Upper lobe of right lung (tissue), 1 donor: ENCODE measurements at regions not wholly inside any gene's neighbourhood (a gene's known extent, or its start where the extent isn't known, plus 50 kb on each side); places are given as distances from the start of the nearest gene placed in this dataset.

Experiments used
- ATAC-seq: fragments of 200-7000 bp; cut with Tn5 transposase; one replicate; pipeline ENCODE4 v1.9.1; 2020; ENCODE audit warnings: mild to moderate bottlenecking, moderate library complexity
- DNase-seq: peaks from one replicate; pipeline ENCODE4 v3.0.0-alpha.2; 2020
- H3K27ac ChIP-seq: fragments of 200-600 bp; one replicate; pipeline ENCODE4 v1.8.0; 2022
- H3K27me3 ChIP-seq: fragments of 200-600 bp; one replicate; pipeline ENCODE4 v1.8.0; 2022; ENCODE audit warnings: mild to moderate bottlenecking
- H3K36me3 ChIP-seq: fragments of 200-600 bp; one replicate; pipeline ENCODE4 v1.8.0; 2022
- H3K4me1 ChIP-seq: fragments of 200-600 bp; one replicate; pipeline ENCODE4 v1.8.0; 2022
- H3K4me3 ChIP-seq: fragments of 200-600 bp; one replicate; pipeline ENCODE4 v1.8.0; 2022; ENCODE audit warnings: mild to moderate bottlenecking
- H3K9me3 ChIP-seq: fragments of 200-600 bp; one replicate; pipeline ENCODE4 v1.8.0; 2022
- intact Hi-C: fragments of 100-400 bp; cut with DNase I; formaldehyde crosslinking; loops from one replicate; pipeline ENCODE4 v1.11.0; 2022
- TF ChIP-seq, protein P1 (sequence below): fragments of 200-600 bp; IDR thresholded peaks from one replicate; pipeline ENCODE4 v1.8.0; 2022; ENCODE audit warnings: antibody characterized with exemption
- donor health status: DM: no; HTN: yes; CAD: no; lungs with severe emphysema.

DNA sequence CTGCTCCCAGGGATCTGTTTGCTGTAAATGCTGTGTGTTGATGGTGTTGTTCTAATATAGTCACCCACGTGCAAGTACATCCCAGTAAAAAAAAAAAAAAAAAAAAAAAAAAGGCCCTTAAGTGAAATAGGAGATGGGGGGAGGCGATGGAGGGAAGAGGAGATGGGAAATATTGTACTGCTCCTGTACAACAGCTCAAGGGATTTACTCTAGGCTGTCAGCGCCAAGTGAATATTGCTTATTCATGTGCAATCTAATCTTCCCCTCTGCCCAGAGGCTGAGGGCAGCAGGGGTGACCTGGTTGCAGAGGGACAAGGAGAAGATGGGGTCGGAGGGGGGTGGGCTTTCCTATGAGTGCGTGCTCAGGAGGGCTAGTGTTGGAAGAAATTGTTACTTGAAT lies 206.2 kb upstream of the CADM1 start:
- intact Hi-C loops: no loop called here
- Histone ChIP-seq H3K4me3 (no peak overlapping the region), H3K36me3 (no peaks in the 10 kb centered on the region), H3K27ac (no peak overlapping the region), H3K27me3 (peaks cover 12% of the 10 kb centered on the region), H3K4me1 (peaks cover 4% of the 10 kb centered on the region), H3K9me3 (no peaks in the 10 kb centered on the region)
- TF ChIP-seq, protein P1, sequence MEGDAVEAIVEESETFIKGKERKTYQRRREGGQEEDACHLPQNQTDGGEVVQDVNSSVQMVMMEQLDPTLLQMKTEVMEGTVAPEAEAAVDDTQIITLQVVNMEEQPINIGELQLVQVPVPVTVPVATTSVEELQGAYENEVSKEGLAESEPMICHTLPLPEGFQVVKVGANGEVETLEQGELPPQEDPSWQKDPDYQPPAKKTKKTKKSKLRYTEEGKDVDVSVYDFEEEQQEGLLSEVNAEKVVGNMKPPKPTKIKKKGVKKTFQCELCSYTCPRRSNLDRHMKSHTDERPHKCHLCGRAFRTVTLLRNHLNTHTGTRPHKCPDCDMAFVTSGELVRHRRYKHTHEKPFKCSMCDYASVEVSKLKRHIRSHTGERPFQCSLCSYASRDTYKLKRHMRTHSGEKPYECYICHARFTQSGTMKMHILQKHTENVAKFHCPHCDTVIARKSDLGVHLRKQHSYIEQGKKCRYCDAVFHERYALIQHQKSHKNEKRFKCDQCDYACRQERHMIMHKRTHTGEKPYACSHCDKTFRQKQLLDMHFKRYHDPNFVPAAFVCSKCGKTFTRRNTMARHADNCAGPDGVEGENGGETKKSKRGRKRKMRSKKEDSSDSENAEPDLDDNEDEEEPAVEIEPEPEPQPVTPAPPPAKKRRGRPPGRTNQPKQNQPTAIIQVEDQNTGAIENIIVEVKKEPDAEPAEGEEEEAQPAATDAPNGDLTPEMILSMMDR: no peak
- no peak for ATAC-seq
- no peak for DNase-seq

DNA sequence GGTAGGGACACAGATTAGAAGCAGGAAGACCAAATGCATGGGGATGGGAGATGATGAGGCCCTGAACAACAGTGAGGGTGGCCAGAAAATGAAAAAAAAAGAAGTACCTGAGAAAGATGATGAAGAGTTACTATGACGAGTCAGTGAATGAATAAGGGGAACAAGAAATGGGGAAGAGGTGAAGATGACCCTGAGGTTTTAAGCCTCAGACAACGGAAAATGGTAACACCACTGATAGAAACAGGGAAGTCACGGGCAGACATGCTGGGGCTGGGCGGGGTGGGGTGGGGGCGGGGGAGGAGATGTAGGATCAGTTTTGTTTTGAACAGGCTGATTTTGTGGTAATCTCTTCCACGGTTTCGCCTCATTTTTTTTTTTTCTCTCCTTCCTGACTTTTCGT lies 205.1 kb upstream of the CADM1 start:
- no peak overlapping the region for H3K27ac ChIP-seq
- ATAC-seq: peak; percentile 84
- intact Hi-C loops: no loop called here

DNA sequence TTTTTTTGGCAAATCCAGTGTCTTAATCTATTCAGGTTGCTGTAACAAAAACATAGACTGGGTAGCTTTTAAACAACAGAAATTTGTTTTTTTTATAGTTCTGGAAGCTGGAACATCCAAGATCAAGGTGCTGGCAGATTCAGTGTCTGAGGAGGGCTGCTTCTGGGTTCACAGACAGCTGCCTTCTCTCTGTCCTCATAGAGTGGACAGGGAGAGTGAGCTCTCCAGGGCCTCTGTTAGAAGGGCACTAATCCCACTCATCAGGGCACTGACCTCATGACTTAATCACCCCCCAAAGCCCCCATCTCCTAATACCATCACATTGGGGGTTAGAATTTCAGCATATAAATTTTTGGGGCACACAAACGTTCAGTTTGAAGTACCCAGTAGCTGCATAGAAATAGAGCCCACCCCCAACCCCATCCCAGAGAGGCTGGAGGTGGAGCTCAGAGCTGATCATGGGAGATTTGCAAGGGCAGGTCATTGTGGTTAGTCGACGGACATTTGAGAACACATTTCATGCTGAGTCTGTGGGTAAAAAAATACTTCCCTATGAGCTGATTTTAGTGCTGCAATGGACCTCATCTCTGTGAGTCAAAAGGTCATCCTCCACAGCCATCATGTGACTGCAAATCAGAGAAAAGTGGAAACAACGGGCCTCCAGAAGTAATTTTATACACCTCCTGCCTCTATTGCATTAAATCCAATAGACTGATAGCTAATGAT lies 203.1 kb upstream of the CADM1 start:
- Histone ChIP-seq H3K36me3 (no peaks in the 10 kb centered on the region), H3K4me1 (peaks cover 4% of the 10 kb centered on the region), H3K9me3 (no peaks in the 10 kb centered on the region), H3K27ac (peak overlapping the region; percentile 17), H3K27me3 (peaks cover 12% of the 10 kb centered on the region), H3K4me3 (no peak overlapping the region)
- intact Hi-C loops: no loop called here
- ATAC-seq: peak; percentile 84
- no peak for DNase-seq
- TF ChIP-seq, protein P1: no peak

More for the DNA sequence above, 205.1 kb upstream of the CADM1 start:
- Histone ChIP-seq H3K9me3 (no peaks in the 10 kb centered on the region), H3K36me3 (no peaks in the 10 kb centered on the region), H3K27me3 (peaks cover 12% of the 10 kb centered on the region), H3K4me1 (peaks cover 4% of the 10 kb centered on the region), H3K4me3 (no peak overlapping the region)
- TF ChIP-seq, protein P1: no peak
- DNase-seq: no peak

DNA sequence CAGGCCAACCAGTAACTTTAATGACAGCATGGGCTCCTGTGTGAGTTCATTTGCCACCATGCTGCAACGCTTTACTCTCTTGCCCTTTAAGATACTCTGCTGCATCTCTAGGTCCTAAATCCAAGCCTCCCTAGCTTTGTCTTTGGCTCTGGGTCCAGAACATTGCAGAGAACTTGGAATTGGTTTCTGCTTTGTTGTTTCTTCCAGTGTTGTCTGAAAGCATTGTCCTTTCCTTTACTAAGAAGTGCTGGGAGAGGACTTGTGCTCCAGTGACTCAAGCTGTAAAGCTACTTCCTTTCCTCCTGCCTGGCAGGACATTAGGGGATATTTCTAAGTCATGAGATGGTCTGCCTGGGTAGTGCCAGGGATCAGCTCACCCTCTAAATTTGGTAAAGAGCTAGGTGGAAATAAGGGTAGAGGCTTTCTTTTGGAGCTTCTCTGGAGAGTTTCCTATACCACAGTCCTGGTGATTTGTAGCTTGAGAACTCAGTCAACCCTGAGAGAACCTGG lies 202.5 kb upstream of the CADM1 start:
- intact Hi-C loops: no loop called here
- TF ChIP-seq, protein P1: no peak
- DNase-seq (no peak), ATAC-seq (peak; percentile 43)
- H3K27ac ChIP-seq: no peak overlapping the region
- H3K4me3 ChIP-seq: no peak overlapping the region
- H3K4me1 ChIP-seq: peaks cover 4% of the 10 kb centered on the region
- peaks cover 10% of the 10 kb centered on the region for H3K27me3 ChIP-seq
- no peaks in the 10 kb centered on the region for H3K36me3 ChIP-seq
- no peaks in the 10 kb centered on the region for H3K9me3 ChIP-seq

DNA sequence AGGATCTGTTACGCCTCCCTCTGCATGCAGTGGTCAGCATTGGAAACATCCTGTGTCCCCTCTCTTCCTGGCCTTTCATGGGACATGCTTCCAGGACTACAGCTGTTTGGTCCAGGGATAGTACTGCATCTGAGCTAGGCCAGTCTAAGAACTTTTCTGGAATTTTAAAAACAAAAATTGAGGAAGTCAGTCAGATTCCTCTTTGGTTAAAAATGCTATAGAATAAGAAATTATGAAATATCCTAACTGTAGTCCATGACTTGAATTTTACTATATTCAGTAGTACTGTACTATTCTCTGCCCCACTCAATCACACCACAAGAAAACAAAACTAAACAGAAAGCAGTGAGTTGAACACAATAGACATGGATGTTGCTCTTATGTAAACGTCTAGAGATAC lies 201.0 kb upstream of the CADM1 start:
- Histone ChIP-seq H3K27ac (no peak overlapping the region), H3K9me3 (no peaks in the 10 kb centered on the region), H3K27me3 (no peaks in the 10 kb centered on the region), H3K4me3 (no peak overlapping the region), H3K36me3 (no peaks in the 10 kb centered on the region), H3K4me1 (peaks cover 4% of the 10 kb centered on the region)
- TF ChIP-seq, protein P1: no peak
- DNase-seq (no peak), ATAC-seq (no peak)
- intact Hi-C loops: no loop called here
